Middle frontal gyrus (tissue), 1 donor: ENCODE measurements at regions not wholly inside any gene's neighbourhood (a gene's known extent, or its start where the extent isn't known, plus 50 kb on each side); places are given as distances from the start of the nearest gene placed in this dataset.
"Not testable (repeated sequence)": the region's sequence is repeated elsewhere in the genome, so short reads cannot be mapped to it uniquely, and the experiment has no call there.

Experiments
- DNase-seq: peaks from one replicate; pipeline ENCODE4 v3.0.0-alpha.2; 2015; ENCODE audit warnings: low spot score; ENCODE audit errors: extremely low spot score

DNA sequence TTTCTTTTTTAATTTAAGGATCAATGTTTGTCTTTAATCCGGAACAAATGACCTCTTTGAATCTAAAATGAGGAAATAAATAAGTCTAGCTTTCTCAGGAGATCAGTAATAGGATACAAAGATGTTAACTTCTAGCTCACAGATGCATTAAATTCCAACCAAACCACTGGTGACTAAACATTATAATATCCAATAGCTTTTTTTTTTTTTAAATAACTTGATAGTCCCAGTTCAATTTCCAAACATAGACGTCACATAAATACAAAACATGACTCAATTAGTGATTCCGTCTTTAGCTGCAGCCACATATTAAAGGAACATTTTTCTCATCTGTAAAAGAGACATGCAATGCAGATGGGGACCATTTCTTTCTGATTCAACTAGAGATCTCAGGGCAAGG is 390.5 kb upstream of the PCDH9 start:
- DNase-seq, result no peak

GRCh38 chr13:67619995-67620380 is 389.9 kb upstream of the PCDH9 start:
- no peak for DNase-seq

- DNase-seq, result no peak
Measured at GRCh38 chr13:67619351-67619994, 389.3 kb upstream of the PCDH9 start.

DNA sequence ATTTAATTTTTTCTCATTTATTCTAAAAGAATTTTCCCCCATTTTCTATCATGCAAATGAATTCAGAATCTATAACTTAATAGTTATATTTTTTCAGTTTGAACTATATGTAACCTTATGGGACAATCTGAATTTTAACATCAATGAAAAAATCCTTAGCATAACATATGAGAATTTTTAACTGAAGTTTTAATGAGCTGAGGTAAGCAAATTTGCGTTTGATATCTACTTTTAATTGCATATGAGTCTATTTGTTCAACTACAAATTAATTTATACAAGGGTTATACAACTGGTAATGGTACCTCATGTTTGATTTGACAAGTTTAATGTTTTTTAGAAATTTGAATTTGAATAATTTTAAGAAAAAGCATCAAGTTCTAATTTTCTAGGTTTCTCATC is 384.4 kb upstream of the PCDH9 start:
- DNase-seq, result no peak

- DNase-seq, result no peak
Measured at GRCh38 chr13:67614013-67614412, 383.9 kb upstream of the PCDH9 start.

- DNase-seq, result no peak
Measured at GRCh38 chr13:67588607-67589006, 358.5 kb upstream of the PCDH9 start.

DNA sequence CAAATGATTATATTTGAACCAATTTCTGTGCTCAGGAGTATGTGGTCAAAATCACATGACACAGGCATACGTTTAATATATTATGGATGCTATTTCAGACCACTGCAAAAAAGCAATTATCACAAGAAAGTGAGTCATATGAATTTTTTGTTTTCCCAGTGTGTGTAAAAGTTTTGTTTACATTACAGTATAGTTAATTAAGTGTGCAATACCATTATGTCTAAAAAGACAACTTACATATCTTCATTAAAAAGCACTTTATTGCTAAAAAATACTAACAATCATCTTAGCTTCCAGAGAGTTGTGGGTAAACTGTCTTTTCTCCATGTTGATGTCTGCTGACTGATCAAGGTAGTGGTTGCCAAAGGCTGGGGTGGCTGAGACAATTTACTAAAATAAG is 347.2 kb upstream of the PCDH9 start:
- DNase-seq, result no peak

- DNase-seq, result no peak
Measured at GRCh38 chr13:67574320-67575233, 344.4 kb upstream of the PCDH9 start.

DNA sequence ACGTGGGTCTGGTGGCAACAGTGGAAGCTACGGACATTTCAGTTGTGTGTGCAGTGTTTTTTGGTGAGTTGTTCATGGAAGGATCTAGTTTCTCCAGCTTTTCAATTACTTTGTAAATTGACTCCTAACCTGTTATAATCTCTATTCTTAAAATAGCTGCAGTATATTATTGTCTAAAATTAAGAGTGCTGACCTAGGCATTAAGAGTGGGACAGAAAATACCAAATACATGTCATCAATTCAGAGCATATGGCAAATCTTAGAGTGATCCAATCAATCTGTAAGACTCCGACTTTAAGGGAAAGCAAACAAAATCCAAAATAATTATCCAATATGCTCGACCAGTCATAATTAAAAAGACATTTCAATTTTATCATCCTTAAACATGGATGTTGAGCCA is 338.1 kb upstream of the PCDH9 start:
- DNase-seq, result no peak

- DNase-seq, result no peak
Measured at GRCh38 chr13:67557642-67558241, 327.6 kb upstream of the PCDH9 start.

- DNase-seq, result no peak
Measured at GRCh38 chr13:67557118-67557517, 327.0 kb upstream of the PCDH9 start.

DNA sequence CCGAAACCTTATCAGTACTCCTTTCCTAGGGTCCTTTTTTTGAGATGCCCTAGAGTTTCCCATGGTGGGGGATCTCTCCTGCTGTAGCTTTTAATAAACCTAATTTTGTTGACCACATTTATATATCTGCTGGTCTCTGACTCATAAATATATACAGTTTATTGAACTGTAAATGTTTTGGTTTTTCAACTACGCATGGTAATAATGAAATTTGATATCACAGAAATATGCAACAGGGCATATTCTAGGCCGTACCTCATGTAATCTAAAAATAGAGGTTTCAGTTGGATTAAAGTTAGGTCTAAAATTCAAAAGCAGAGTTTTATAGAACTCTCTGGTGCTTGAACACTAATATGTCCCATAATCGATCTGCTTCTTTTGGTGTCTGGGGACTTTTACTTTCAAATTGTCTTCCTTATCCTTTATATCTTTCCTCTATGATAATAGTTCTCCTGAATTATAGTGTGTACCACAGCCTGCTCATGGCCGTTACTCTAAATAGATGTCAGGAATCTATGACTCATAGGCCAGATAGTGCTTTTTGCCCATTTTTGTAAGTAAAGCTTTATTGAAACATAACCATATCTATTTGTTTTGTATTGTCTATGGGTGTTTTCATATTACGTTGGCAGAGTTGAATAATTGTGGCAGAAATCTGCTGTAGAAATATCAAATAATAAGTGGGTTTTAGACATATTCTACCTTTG is 324.8 kb upstream of the PCDH9 start:
- DNase-seq, result no peak

DNA sequence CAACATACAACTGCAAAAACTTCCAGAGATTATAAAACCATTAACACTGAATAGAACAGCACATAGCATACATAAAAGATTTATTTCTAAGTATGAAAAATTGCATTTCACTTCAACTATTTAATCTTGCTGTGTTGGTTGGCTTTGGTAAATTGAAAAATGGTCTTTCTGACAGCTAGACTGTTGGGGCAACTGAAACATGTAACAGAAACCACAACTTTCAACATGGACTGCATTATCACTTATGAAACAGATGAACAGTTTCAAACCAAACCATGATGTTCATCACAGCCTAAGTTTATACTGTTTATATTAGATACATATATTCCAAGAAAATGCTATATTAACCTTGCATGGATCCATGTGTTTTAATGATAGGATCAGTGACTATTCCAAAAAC is 324.1 kb upstream of the PCDH9 start:
- DNase-seq, result no peak

GRCh38 chr13:67549331-67549730 is 319.2 kb upstream of the PCDH9 start:
- DNase-seq, result no peak

DNA sequence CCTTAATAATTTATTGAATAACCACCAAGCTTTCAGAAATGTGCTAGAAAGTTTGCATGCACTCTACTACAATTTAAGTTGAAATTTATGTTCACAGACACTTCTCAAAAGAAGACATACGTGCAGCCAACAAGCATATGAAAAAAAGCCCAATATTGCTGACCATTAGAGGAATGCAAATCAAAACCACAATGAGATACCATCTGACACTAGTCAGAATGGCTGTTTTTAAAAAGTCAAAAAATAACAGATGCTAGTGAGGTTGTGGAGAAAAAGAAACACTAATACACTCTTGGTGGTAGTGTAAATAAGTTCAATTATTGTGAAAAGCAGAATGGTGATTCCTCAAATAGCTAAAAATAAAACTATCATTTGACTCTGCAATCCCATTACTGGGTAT is 308.8 kb upstream of the PCDH9 start:
- DNase-seq, result no peak

GRCh38 chr13:67520886-67521285 is 290.8 kb upstream of the PCDH9 start:
- DNase-seq, result no peak

DNA sequence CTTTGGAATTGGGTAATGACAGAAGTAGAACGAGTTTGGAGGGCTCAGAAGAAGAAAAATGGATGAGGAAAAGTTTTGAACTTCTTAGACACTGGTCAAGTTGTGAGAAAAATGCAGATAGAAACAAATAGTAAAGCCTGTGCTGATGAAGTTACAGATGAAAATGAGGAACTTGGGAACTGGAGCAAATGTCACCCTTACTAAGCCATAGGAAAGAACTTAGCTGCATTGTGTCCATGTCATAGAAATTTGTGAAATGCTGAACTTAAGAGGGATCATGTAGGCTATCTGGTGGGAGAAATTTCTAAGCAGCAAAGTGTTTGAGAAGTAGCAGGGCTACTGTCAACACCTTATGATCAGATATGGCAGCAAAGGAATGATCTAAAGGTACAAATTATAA is 289.2 kb upstream of the PCDH9 start:
- no peak for DNase-seq

DNA sequence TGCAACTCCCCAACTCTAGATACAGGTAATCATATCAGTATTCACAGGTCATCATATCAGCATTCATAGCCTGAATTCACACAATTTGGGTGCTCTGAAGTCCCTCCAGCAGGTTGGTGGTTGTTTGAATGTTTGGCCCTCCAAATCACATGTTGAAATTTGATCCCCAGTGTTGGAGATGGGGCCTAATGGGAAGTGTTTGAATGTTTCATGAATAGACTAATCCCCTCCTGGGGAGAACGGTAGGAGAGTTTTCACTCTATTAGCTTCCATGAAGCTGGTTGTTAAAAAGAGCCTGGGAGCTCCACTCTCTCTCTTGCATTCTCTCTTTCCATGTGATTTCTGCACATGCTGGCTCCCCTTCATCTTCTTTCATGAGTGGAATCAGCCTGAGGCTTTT is 288.6 kb upstream of the PCDH9 start:
- DNase-seq, result no peak

DNA sequence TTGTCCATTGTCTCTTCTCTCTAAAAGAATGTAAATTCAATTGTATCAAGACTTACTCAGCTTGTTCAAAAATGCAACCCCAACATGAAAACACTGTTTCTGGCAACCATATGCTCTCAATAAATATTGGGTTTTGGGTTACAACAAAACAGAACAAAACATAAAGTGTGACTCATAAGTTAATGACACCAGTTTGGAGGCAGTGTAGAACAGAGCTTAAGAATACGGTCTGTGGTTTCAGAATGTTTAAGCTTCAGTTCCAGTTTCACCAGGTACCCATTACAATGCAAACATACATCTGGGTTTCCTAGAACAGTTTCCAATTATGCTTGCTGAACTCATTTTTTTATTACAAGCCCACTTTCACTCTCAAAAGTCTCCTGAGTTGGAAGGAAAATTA is 285.8 kb upstream of the PCDH9 start:
- DNase-seq, result no peak

- no peak for DNase-seq
Measured at GRCh38 chr13:67509018-67509417, 278.9 kb upstream of the PCDH9 start.

DNA sequence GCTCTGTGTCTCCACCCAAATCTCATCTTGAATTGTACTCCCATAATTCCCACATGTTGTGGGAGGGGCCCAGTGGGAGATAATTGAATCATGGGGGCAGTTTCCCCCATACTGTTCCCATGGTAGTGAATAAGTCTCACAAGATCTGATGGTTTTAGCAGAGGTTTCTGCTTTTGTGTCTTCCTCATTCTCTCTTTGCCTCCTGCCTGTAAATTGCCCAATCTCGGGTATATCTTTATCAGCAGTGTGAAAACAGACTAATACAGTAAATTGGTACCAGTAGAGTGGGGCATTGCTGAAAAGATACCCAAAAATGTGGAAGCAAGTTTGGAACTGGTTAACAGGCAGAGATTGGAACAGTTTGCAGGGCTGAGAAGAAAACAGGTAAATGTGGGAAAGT is 278.1 kb upstream of the PCDH9 start:
- not testable (repeated sequence) for DNase-seq

DNA sequence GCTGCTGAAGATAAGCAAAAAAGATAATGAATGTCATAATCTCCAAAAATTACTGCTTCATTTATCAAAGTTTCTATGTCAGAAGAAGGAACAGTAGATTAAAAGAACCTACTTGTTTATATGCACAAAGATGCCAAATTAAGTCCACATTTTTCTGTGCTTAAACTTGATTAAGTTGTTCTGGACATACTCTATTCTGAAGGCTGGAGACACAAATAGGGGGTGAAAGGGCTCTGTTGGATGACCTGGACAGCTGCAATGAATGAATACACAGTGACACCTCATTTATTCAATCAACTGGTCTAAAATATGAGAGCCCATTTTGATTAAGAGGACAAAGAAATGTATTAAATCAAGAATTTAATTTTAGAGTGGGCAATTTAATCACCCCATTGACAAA is 276.3 kb upstream of the PCDH9 start:
- DNase-seq, result no peak
